WTC11 (cell line): ENCODE measurements at regions not wholly inside any gene's neighbourhood (a gene's known extent, or its start where the extent isn't known, plus 50 kb on each side); places are given as distances from the start of the nearest gene placed in this dataset.

Experiments used
- CREB1 ChIP-seq: sonication (generic); formaldehyde crosslinking; IDR thresholded peaks from 2 replicates; pipeline ENCODE4 v1.8.0; 2023; ENCODE audit warnings: mild to moderate bottlenecking, missing genetic modification reagents
- CTCF ChIP-seq: fragments of 200-600 bp; IDR thresholded peaks from 2 replicates; pipeline ENCODE4 v1.8.0; 2022; ENCODE audit warnings: antibody characterized with exemption
- MYBL2 ChIP-seq: sonication (generic); formaldehyde crosslinking; IDR thresholded peaks from 2 replicates; pipeline ENCODE4 v1.8.1; 2023; ENCODE audit warnings: mild to moderate bottlenecking, moderate library complexity, missing genetic modification reagents
- NR1H2 ChIP-seq: sonication (generic); formaldehyde crosslinking; IDR thresholded peaks from 2 replicates; pipeline ENCODE4 v1.9.0; 2021; ENCODE audit warnings: mild to moderate bottlenecking, moderate library complexity, missing genetic modification reagents
- NR2C2 ChIP-seq: sonication (generic); formaldehyde crosslinking; IDR thresholded peaks from 2 replicates; pipeline ENCODE4 v1.8.0; 2022; ENCODE audit warnings: mild to moderate bottlenecking, missing genetic modification reagents
- TCF7 ChIP-seq: sonication (generic); formaldehyde crosslinking; IDR thresholded peaks from 2 replicates; pipeline ENCODE4 v1.8.0; 2022; ENCODE audit warnings: mild to moderate bottlenecking, low read depth, missing genetic modification reagents, moderate library complexity
- USF2 ChIP-seq: sonication (generic); formaldehyde crosslinking; IDR thresholded peaks from 2 replicates; pipeline ENCODE4 v1.8.1; 2023; ENCODE audit warnings: mild to moderate bottlenecking, missing genetic modification reagents, moderate library complexity

- TF ChIP-seq CTCF, result no peak
- TF ChIP-seq USF2, result no peak
- TF ChIP-seq NR2C2 (CRISPR knock-in tag), result no peak
- TF ChIP-seq TCF7 (CRISPR knock-in tag), result no peak
- TF ChIP-seq CREB1 (CRISPR knock-in tag), result no peak
- TF ChIP-seq MYBL2 (CRISPR knock-in tag), result no peak
- no peak for TF ChIP-seq NR1H2 (CRISPR knock-in tag)
Measured at GRCh38 chr13:109973279-109973678, 186.9 kb upstream of the IRS2 start.
